ENCODE measurements at regions not wholly inside any gene's neighbourhood (a gene's known extent, or its start where the extent isn't known, plus 50 kb on each side); places are given as distances from the start of the nearest gene placed in this dataset.

DNA sequence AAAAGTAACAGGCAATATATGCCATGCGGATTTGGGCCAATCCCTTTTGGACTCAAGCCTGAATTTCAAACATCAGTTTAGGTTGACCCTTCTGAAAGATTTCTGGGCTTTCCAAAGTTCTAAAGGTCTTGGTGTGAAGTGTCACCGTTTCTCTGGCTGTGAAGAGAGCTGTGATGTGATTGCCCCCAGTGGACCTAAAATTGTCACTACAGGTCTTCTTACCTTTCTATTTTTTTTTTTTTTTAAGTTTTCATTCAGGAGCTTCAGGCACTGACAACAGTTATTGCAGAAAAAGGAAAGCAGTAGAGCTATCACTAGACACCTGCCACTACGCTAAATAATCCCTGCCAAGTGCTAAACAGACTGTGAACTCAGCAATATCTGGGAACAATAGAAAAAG is 75.7 kb upstream of the OPRM1 start:
- DNase-seq (no peak), ATAC-seq (no peak)
- TF ChIP-seq POLR2A (IDR thresholded peaks at IDR 0.05): no peak
- TF ChIP-seq CTCF (IDR thresholded peaks at IDR 0.05): no peak
- no peaks in the 10 kb centered on the region for H3K9me3 ChIP-seq
- H3K27me3 ChIP-seq: no peaks in the 10 kb centered on the region
- no peak overlapping the region for H3K27ac ChIP-seq
- intact Hi-C loops (cut with DNase I): no loop called here
- no peak overlapping the region for H3K4me3 ChIP-seq
- WGBS (ENCODE audit: insufficient coverage, low coverage, low lambda C conversion rate, missing lambda C conversion rate): 40% methylated on average over 3 of the region's 3 CpGs
- no peaks in the 10 kb centered on the region for H3K36me3 ChIP-seq
- H3K4me1 ChIP-seq: no peaks in the 10 kb centered on the region

DNA sequence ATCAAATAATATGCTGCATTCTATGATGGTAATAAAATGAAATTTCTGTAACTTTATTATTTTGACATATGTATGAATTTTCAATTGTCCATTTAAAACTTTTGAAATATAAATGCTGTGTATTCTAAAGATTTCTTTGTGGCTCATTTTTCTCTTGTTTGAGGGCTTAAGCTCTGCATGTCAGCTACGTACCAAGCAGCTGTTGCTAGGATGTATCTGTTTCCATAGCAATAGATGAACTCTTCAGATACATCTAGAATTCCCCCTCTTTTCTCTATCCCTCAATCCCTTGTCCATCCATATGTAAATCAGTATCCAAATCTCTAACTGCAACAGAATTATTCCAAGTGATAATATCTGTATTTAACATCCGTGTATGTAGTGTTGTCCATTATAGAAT is 76.5 kb upstream of the OPRM1 start:
- ATAC-seq: no peak
- whole genome bisulfite sequencing (ENCODE audit: insufficient coverage, low coverage, low lambda C conversion rate, missing lambda C conversion rate): 54% methylated on average over 2 of the region's 2 CpGs
- Histone ChIP-seq H3K4me3 (no peak overlapping the region), H3K27me3 (no peaks in the 10 kb centered on the region), H3K4me1 (no peaks in the 10 kb centered on the region), H3K9me3 (no peaks in the 10 kb centered on the region), H3K27ac (no peak overlapping the region), H3K36me3 (no peaks in the 10 kb centered on the region)
- TF ChIP-seq POLR2A (IDR thresholded peaks at IDR 0.05) (no peak), CTCF (IDR thresholded peaks at IDR 0.05) (no peak)
- intact Hi-C loops (cut with DNase I): no loop called here
- DNase-seq: no peak

DNA sequence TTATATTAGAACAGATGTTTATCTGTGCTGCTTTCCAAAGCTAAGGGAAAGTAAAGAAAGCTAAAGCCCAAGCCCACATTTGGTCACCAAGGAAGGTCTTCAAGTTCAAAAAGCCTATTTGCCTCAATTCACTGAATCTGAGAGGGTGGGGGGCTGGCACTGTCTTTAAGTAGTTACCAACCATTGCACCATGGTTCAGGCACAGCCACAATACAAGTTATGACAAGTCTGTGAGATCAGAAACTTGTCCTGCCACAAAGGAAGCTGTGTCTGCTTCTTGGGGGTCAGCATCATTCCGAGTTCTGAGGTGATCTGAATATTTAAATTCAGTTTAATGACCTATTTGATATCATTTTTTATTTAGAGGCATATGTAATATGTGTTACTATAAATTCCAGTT is 78.3 kb upstream of the OPRM1 start:
- H3K27me3 ChIP-seq: no peaks in the 10 kb centered on the region
- 27% methylated on average over 1 of the region's 1 CpG for WGBS (ENCODE audit: insufficient coverage, low coverage, low lambda C conversion rate, missing lambda C conversion rate)
- H3K9me3 ChIP-seq: no peaks in the 10 kb centered on the region
- intact Hi-C loops (cut with DNase I): no loop called here
- no peak overlapping the region for H3K27ac ChIP-seq
- ATAC-seq (no peak), DNase-seq (no peak)
- H3K36me3 ChIP-seq: no peaks in the 10 kb centered on the region
- TF ChIP-seq CTCF (IDR thresholded peaks at IDR 0.05): no peak
- TF ChIP-seq POLR2A (IDR thresholded peaks at IDR 0.05): no peak
- H3K4me1 ChIP-seq: no peaks in the 10 kb centered on the region
- no peak overlapping the region for H3K4me3 ChIP-seq

DNA sequence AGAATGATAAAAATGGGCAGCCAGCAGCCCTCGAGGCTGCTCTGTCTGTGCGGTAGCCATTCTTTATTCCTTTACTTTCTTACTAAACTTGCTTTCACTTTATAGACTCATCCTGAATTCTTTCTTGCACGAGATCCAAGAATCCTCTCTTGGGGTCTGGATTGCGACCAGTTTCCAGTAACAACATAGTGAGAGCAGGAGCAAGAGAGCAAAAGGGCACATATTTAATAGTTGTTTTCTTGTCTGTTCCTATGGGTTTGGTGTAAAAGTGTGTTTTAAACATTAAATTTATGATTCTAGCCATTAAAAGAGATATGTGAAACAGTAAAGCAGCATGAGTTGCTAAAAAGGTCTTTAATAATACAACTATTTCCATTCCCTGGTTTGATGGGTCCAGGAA is 78.8 kb upstream of the OPRM1 start:
- 57% methylated on average over 4 of the region's 4 CpGs for WGBS (ENCODE audit: insufficient coverage, low coverage, low lambda C conversion rate, missing lambda C conversion rate)
- H3K4me1 ChIP-seq: no peaks in the 10 kb centered on the region
- TF ChIP-seq POLR2A (IDR thresholded peaks at IDR 0.05) (no peak), CTCF (IDR thresholded peaks at IDR 0.05) (no peak)

GRCh38 chr6:153959276-153959675 is 79.8 kb upstream of the OPRM1 start:
- no peak for ATAC-seq
- no peak for DNase-seq
- Histone ChIP-seq H3K9me3 (no peaks in the 10 kb centered on the region), H3K27ac (no peak overlapping the region), H3K4me1 (no peaks in the 10 kb centered on the region), H3K36me3 (no peaks in the 10 kb centered on the region), H3K4me3 (no peak overlapping the region), H3K27me3 (no peaks in the 10 kb centered on the region)
- TF ChIP-seq POLR2A (IDR thresholded peaks at IDR 0.05): no peak
- TF ChIP-seq CTCF (IDR thresholded peaks at IDR 0.05): no peak
- 41% methylated on average over 1 of the region's 1 CpG for WGBS (ENCODE audit: insufficient coverage, low coverage, low lambda C conversion rate, missing lambda C conversion rate)
- intact Hi-C loops (cut with DNase I): no loop called here

More for the DNA sequence above, 78.8 kb upstream of the OPRM1 start:
- intact Hi-C loops (cut with DNase I): no loop called here
- no peak overlapping the region for H3K4me3 ChIP-seq
- ATAC-seq (no peak), DNase-seq (no peak)
- no peaks in the 10 kb centered on the region for H3K9me3 ChIP-seq
- H3K27ac ChIP-seq: no peak overlapping the region
- H3K27me3 ChIP-seq: no peaks in the 10 kb centered on the region
- H3K36me3 ChIP-seq: no peaks in the 10 kb centered on the region

Data from right lobe of liver (tissue), 6 donors.